ENCODE measurements at regions not wholly inside any gene's neighbourhood (a gene's known extent, or its start where the extent isn't known, plus 50 kb on each side); places are given as distances from the start of the nearest gene placed in this dataset.

DNA sequence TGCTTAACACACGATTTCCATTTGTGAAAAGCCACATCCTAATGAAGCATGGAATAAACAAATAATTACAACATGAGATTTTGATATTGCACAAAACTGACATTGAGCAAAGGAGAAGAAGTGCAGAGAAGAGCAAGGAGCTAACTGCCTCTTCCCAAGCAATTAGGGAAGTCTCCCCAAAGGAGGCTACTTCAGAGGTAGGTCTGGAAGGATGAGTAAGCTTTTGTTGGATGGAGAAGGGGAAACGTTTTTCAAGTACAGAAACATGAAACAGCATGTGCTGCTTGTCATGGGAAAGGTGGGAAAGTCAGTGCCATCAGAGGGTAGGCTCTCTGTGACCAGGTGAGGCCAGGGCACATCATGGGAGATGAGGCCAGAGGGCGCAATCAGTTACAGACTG is 132.2 kb upstream of the SESN3 start:
- Histone ChIP-seq H3K4me2 (ENCODE audit: low read depth, low read length) (no peak overlapping the region), H3K9me3 (ENCODE audit: control insufficient read depth, insufficient read depth, low read length) (no peaks in the 10 kb centered on the region), H2AK5ac (ENCODE audit: low read depth, low read length) (no peak overlapping the region), H3K4me3 (ENCODE audit: insufficient read depth, low read depth, low read length) (no peak overlapping the region), H2BK5ac (ENCODE audit: low read depth, low read length, poor library complexity, severe bottlenecking) (no peak overlapping the region), H3K23ac (ENCODE audit: low read depth, low read length) (no peak overlapping the region), H3K9ac (ENCODE audit: low read depth, low read length) (no peak overlapping the region), H2BK15ac (ENCODE audit: low read depth, low read length) (no peak overlapping the region), H2AK9ac (replicated peaks; ENCODE audit: low read depth, low read length, poor library complexity) (no peak overlapping the region), H2BK120ac (ENCODE audit: low read depth, low read length) (no peak overlapping the region), H4K5ac (ENCODE audit: low read depth, low read length) (no peak overlapping the region), H2BK20ac (ENCODE audit: low read depth, low read length) (no peak overlapping the region), H3K79me1 (ENCODE audit: low read depth in 1 of 2, low read length in 2 of 2) (no peaks in the 10 kb centered on the region), H3K27ac (ENCODE audit: insufficient read depth, low read length) (no peak overlapping the region), H3K14ac (replicated peaks; ENCODE audit: low read depth, low read length) (no peak overlapping the region), H3K4me1 (ENCODE audit: control insufficient read depth, insufficient read depth, low read length) (no peaks in the 10 kb centered on the region; the same call in 1 of the 2 replicates), H3K27me3 (ENCODE audit: control insufficient read depth, insufficient read depth, low read length) (peaks cover 17% of the 10 kb centered on the region), H3K18ac (ENCODE audit: low read depth, low read length) (no peak overlapping the region), H4K20me1 (ENCODE audit: insufficient read depth, low read length) (no peaks in the 10 kb centered on the region), H3K9me1 (ENCODE audit: insufficient read depth, low read length) (no peaks in the 10 kb centered on the region), H3K56ac (ENCODE audit: extremely low read depth, insufficient read depth, low read length) (no peak overlapping the region), H4K8ac (ENCODE audit: low read depth in 2 of 2, low read length in 2 of 2) (no peak overlapping the region), H3K36me3 (ENCODE audit: control insufficient read depth, insufficient read depth, low read length) (no peaks in the 10 kb centered on the region), H2AFZ (replicated peaks; ENCODE audit: low read length, poor library complexity) (no peak overlapping the region), H3K4ac (ENCODE audit: low read depth, low read length) (no peak overlapping the region), H4K91ac (ENCODE audit: insufficient read depth, low read depth, low read length) (no peak overlapping the region)
- intact Hi-C loops (cut with micrococcal nuclease), result no loop called here
- BruUV-seq (replicated peaks), result no TSS peak
- DNase-seq (no peak), ATAC-seq (ENCODE audit: low read depth) (no peak)
- dilution Hi-C loops (cut with HindIII; ENCODE audit: low sequenced_read_pairs, unreplicated experiment), result no loop called here
- in situ Hi-C loops (cut with MboI; ENCODE audit: low sequenced_read_pairs), result no loop called here
- no CpG with 5 or more reads among the region's 3 CpGs for WGBS, 2 experiments (ENCODE audit: extremely low coverage in 2 of 2, insufficient read length in 1 of 2)
- CTCF ChIA-PET, result no interaction called here
- POLR2A ChIA-PET (ENCODE audit: unreplicated experiment), result no interaction called here
- TF ChIP-seq, protein P1, sequence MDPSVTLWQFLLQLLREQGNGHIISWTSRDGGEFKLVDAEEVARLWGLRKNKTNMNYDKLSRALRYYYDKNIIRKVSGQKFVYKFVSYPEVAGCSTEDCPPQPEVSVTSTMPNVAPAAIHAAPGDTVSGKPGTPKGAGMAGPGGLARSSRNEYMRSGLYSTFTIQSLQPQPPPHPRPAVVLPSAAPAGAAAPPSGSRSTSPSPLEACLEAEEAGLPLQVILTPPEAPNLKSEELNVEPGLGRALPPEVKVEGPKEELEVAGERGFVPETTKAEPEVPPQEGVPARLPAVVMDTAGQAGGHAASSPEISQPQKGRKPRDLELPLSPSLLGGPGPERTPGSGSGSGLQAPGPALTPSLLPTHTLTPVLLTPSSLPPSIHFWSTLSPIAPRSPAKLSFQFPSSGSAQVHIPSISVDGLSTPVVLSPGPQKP (IDR thresholded peaks at IDR 0.05; ENCODE audit: borderline replicate concordance, low read depth, low read length), result no peak
- TF ChIP-seq SMC3 (IDR thresholded peaks at IDR 0.05; ENCODE audit: low read depth, low read length) (no peak), MXI1 (IDR thresholded peaks at IDR 0.05; ENCODE audit: borderline replicate concordance, low read depth, low read length) (no peak), CEBPB (IDR thresholded peaks at IDR 0.05; ENCODE audit: low read depth, low read length) (no peak), MAZ (IDR thresholded peaks at IDR 0.05; ENCODE audit: borderline replicate concordance, low read depth, low read length) (no peak), RCOR1 (IDR thresholded peaks at IDR 0.05; ENCODE audit: insufficient replicate concordance, low read length) (no peak), RFX5 (IDR thresholded peaks at IDR 0.05; ENCODE audit: low read depth, low read length) (no peak), RAD21 (IDR thresholded peaks at IDR 0.05; ENCODE audit: low read length) (no peak), NFE2L2 (IDR thresholded peaks at IDR 0.05; ENCODE audit: low read depth, low read length) (no peak), POLR2A (IDR thresholded peaks at IDR 0.05; ENCODE audit: low read depth, low read length) (no peak), CHD1 (IDR thresholded peaks at IDR 0.05; ENCODE audit: low read depth, low read length) (no peak), MAFK (IDR thresholded peaks at IDR 0.05; ENCODE audit: low read depth, low read length) (no peak), FOS (IDR thresholded peaks at IDR 0.05; ENCODE audit: low read depth, low read length) (no peak), BHLHE40 (IDR thresholded peaks at IDR 0.05; ENCODE audit: low read depth, low read length) (no peak)
- TF ChIP-seq, protein P2, sequence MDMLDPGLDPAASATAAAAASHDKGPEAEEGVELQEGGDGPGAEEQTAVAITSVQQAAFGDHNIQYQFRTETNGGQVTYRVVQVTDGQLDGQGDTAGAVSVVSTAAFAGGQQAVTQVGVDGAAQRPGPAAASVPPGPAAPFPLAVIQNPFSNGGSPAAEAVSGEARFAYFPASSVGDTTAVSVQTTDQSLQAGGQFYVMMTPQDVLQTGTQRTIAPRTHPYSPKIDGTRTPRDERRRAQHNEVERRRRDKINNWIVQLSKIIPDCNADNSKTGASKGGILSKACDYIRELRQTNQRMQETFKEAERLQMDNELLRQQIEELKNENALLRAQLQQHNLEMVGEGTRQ (IDR thresholded peaks at IDR 0.05; ENCODE audit: low read depth, low read length), result no peak
- TF ChIP-seq, protein P3, sequence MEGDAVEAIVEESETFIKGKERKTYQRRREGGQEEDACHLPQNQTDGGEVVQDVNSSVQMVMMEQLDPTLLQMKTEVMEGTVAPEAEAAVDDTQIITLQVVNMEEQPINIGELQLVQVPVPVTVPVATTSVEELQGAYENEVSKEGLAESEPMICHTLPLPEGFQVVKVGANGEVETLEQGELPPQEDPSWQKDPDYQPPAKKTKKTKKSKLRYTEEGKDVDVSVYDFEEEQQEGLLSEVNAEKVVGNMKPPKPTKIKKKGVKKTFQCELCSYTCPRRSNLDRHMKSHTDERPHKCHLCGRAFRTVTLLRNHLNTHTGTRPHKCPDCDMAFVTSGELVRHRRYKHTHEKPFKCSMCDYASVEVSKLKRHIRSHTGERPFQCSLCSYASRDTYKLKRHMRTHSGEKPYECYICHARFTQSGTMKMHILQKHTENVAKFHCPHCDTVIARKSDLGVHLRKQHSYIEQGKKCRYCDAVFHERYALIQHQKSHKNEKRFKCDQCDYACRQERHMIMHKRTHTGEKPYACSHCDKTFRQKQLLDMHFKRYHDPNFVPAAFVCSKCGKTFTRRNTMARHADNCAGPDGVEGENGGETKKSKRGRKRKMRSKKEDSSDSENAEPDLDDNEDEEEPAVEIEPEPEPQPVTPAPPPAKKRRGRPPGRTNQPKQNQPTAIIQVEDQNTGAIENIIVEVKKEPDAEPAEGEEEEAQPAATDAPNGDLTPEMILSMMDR (conservative IDR thresholded peaks at IDR 0.05; ENCODE audit: low read depth, low read length), result no peak

Measured in IMR-90 (cell line).